Myocyte (in vitro differentiated cells): ENCODE measurements at regions not wholly inside any gene's neighbourhood (a gene's known extent, or its start where the extent isn't known, plus 50 kb on each side); places are given as distances from the start of the nearest gene placed in this dataset.
A peak's percentile ranks its signal among the peaks of the same experiment; 100 is the strongest.

Experiments used
- DNase-seq: peaks from one replicate; pipeline ENCODE4 v3.0.0-alpha.2; 2012; ENCODE audit warnings: low read depth

DNA sequence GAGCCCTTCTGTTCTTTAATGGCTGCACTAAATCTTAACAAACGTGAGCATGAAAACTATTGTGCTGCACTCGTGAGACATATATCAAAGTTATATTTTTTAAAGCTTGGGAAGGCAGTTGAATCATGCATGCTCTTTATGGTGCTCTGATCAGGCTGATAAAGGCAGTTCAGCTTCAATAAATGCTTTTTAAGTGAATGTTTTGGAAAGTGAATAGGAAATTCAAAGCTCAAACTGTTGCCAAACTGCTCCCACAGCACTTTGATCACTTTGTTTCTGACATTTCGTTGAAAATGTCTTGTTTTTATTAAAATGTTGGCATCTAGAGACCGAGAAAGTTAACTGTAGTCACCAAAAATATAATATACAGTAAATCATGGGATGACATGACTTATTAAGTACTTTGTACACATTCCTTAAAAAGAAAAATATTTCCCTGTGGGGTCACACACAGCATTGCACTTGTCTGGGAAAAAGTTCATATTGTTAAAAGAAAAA, 625.7 kb upstream of the PCDH9 start:
- DNase-seq = no peak

DNA sequence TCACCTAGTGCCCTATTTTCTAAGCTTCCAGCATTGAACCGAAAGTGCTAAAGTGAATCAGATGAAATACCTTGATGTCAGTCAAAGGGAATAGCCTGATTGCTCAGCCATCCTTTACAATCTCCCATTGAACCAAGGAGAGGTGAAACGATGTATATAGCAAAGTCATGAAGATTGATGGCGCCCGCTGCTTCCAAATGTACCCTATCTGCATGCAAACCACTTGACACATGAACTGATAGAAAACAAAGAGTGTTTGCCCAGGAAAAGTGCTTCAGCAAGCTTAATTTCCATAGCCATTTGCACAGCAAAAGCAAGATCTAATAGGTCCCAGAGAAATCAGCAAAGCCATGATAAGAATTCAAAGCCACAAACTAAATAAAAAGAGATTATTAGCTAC, 624.9 kb upstream of the PCDH9 start:
- DNase-seq = no peak

GRCh38 chr13:67844574-67844973, 614.4 kb upstream of the PCDH9 start:
- no peak for DNase-seq

GRCh38 chr13:67841071-67841470, 610.9 kb upstream of the PCDH9 start:
- DNase-seq = no peak

GRCh38 chr13:67833564-67833963, 603.4 kb upstream of the PCDH9 start:
- no peak for DNase-seq

- no peak for DNase-seq
These were observed 599.5 kb upstream of the PCDH9 start for GRCh38 chr13:67829641-67830040.

DNA sequence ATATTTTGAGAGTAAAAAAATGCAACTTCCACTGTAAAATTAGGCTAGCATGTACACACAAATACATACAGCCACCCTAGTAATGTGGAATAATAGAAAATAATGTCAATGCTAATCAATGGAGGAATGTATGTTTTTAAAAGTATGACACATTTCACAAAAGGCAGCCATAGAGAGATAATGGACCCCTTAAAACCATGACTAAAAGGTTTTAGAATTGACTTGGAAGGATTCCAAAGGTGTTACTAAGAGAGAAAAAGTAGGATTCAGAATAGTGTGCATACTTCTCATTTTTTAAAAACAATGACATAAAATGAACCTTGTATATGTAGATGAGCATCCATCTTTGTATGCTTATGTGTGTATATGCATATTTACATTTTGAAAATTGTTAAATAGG, 597.9 kb upstream of the PCDH9 start:
- DNase-seq = no peak

GRCh38 chr13:67821606-67822005, 591.5 kb upstream of the PCDH9 start:
- peak; percentile 22 for DNase-seq

GRCh38 chr13:67806796-67807195, 576.7 kb upstream of the PCDH9 start:
- no peak for DNase-seq

- DNase-seq = no peak
These were observed 573.0 kb upstream of the PCDH9 start for GRCh38 chr13:67803118-67803517.

DNA sequence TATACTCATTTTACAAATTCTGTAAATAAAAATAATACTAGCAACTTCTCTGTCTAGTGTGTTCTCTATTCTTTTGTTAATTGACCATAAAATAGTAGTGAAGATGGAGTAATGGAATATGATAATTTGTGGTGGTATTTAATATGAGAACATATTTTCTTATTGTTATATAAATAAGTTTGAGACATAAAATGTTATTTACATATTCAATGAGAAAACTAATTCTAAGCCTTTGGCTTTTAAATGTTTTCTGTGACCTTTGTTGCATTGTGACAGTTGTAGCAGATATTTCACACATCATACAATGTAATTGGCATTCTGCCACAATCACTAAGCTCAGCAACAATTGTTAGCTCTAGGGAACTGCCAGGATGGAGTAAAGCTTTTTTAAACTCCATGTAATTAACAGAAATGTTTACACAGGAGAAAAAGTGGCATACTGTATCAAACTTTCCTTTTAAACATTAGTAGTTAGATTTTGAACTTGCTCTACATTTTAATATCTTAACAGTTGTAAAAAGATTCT, 562.1 kb upstream of the PCDH9 start:
- DNase-seq = peak; percentile 28

DNA sequence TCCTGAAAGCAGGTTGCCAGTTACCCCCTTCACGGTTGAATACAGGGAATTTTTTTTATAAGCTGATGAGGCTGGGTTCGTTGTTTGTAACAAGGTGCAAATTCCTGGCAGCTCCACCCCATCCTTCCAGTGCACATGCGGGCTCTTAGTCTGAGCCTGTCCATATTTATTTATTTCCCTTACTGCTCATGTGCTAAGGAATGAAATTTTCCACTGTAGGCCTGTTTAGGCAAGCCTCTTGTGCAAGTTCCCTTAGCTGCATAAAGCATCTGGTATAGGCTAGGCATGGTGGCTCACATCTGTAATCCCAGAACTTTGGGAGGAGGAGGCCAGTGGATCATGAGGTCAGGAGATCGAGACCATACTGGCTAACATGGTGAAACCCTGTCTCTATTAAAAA, 560.9 kb upstream of the PCDH9 start:
- no peak for DNase-seq

DNA sequence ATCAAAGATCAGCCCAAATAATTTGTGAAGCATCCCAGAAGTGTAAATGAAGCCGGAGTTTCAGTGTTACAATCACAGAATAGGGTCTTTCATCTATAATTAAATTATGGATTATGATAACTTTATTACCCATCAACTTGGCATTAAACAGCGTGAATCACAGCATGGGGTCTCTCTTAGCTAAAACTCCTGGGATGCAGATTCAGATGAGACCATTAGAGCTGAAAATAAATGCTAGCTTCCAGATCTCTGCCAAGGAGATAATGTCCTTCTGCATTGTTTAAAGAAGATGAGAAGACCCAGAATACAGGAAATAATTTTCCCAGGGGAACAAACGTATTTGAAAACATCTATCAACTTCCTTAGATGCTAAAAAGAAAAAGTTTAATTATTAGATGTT, 546.0 kb upstream of the PCDH9 start:
- no peak for DNase-seq

DNA sequence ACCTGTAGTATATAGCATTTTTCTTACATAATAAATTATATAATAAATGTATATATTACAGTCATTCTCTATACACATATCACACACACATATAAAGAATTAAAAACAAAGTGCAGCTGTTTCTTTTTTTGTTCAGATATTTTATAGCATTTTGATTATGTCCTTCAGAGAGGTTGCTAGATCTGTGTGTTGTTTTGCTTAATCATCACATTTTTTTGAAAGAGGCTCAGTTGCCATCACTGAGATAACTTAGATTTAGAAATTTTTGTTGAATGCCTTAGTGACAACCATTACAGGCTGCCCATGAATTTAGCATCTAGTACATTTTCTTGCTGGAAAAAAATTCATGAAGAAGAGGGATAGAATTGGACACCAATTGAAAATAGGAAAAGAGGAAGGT, 545.2 kb upstream of the PCDH9 start:
- DNase-seq = no peak

DNA sequence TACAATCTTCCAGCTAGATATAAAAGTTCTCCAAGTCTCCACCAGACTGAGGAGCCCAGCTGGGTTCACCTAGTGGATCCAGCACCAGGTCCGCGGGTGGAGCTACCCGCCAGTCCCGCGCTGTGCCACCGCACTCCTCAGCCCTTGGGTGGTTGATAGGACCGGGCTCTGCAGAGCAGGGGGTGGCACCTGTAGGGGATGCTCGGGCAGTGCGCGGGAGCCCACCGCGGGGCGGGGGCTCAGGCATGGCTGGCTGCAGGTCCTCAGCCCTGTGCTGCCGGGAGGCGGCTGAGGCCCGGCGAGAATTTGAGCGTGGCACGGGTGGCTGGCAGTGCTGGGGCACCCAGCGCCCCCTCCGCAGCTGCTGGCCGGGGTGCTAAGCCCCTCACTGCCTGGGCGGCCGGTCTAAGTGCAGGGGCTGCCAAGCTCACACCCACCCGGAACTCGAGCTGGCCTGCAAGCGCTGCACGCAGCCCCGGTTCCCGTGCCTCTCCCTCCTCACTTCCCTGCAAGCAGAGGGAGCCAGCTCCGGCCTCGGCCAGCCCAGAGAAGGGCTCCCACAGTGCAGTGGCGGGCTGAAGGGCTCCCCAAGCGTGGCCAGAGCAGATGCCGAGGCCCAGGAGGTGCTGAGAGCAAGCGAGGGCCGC, 542.8 kb upstream of the PCDH9 start:
- no peak for DNase-seq

- no peak for DNase-seq
These were observed 541.0 kb upstream of the PCDH9 start for GRCh38 chr13:67771106-67771505.

GRCh38 chr13:67769987-67770341, 539.8 kb upstream of the PCDH9 start:
- no peak for DNase-seq

DNA sequence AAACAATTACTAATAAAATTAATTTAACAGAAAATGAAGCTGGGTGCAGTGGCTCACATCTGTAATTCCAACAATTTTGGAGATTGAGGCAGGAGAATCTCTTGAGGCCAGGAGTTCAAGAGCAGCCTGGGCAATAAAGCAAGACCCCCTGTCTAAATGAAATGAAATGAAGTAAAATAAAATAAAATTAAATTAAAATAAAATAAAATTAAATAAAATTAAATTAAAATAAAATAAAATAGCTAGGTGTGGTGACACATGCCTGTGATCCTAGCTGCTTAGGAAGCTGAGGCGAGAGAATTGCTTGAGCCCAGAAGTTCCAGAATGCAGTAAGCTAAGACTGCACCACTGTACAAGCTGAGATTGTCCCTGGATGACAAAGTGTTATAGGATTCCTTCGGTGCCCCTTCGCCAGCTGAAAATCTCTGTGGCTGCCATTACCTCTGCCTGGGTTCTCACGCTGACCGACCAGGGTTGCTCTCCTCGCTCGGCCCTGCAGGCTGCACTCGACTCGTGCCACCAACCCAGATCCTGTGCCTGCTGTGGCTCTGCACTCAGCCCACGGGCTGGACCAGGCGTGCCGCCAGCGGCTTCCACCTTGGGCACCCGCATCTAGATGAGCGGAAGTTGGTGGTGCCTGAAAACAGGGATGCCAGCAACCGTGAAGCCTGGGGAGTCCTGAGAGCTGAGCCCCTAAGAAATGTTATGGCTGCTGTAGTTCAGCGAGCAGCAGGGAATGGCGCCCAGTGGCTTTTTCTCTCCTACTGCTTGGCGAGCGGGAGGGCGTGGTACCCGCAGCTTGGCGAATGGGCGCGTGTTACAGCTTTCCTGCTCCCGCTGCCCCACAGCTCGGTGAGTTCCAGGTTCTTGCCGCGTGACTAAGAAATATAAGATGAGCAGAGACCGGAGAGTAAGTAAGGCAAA, 539.2 kb upstream of the PCDH9 start:
- no peak for DNase-seq

- DNase-seq = no peak
These were observed 533.8 kb upstream of the PCDH9 start for GRCh38 chr13:67763984-67764383.

DNA sequence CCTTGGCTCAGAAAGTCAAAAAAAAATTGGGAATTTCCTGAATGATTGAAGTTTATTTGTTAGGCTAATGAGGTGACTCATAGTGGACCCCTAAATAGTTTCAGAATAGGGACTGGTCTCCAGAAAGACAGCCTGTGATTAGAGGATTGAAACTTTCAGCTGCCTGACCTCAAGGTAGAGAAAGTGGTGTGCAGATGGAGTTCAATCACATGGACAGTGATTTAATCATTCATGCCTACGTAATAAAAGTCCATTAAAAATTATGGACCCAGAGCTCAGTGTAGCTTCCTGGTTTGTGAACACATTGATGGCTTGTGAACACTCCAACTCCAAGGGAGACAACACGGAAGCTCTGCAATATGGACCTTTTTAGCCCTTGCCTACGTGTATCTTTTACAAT, 533.2 kb upstream of the PCDH9 start:
- DNase-seq = no peak

- DNase-seq = no peak
These were observed 528.8 kb upstream of the PCDH9 start for GRCh38 chr13:67758975-67759374.

- no peak for DNase-seq
These were observed 523.9 kb upstream of the PCDH9 start for GRCh38 chr13:67754012-67754411.

- DNase-seq = no peak
These were observed 522.6 kb upstream of the PCDH9 start for GRCh38 chr13:67752759-67753158.
